Lung microvascular endothelial cell (primary cell): ENCODE measurements at regions not wholly inside any gene's neighbourhood (a gene's known extent, or its start where the extent isn't known, plus 50 kb on each side); places are given as distances from the start of the nearest gene placed in this dataset.
"Not testable (repeated sequence)": the region's sequence is repeated elsewhere in the genome, so short reads cannot be mapped to it uniquely, and the experiment has no call there.

ENCODE experiments used
- DNase-seq, 2 donors: peaks; one replicate each; pipeline versions ENCODE4 v3.0.0 to v3.0.0-alpha.2; 2010; ENCODE audit warnings: low read depth in 2 of 2

GRCh38 chr7:81232084-81232799, 313.4 kb upstream of the SEMA3C start:
- DNase-seq = no peak

- DNase-seq = no peak
Observed at GRCh38 chr7:81231301-81231838, 312.5 kb upstream of the SEMA3C start.

GRCh38 chr7:81226234-81226633, 307.4 kb upstream of the SEMA3C start:
- DNase-seq = no peak

GRCh38 chr7:81222692-81223091, 303.8 kb upstream of the SEMA3C start:
- not testable (repeated sequence) for DNase-seq

GRCh38 chr7:81221527-81222217, 302.8 kb upstream of the SEMA3C start:
- no peak for DNase-seq

- DNase-seq = no peak
Observed at GRCh38 chr7:81218480-81219106, 299.7 kb upstream of the SEMA3C start.

- DNase-seq = no peak
Observed at GRCh38 chr7:81213394-81213793, 294.5 kb upstream of the SEMA3C start.

GRCh38 chr7:81211934-81212320, 293.1 kb upstream of the SEMA3C start:
- no peak for DNase-seq

- DNase-seq = peak; percentile 5 to 54
Observed at GRCh38 chr7:81211204-81211933, 292.5 kb upstream of the SEMA3C start.

GRCh38 chr7:81210137-81211064, 291.6 kb upstream of the SEMA3C start:
- DNase-seq = no peak

- DNase-seq = no peak
Observed at GRCh38 chr7:81209059-81209458, 290.2 kb upstream of the SEMA3C start.

- no peak for DNase-seq
Observed at GRCh38 chr7:81207801-81208200, 288.9 kb upstream of the SEMA3C start.

GRCh38 chr7:81206667-81207360, 288.0 kb upstream of the SEMA3C start:
- DNase-seq = no peak

GRCh38 chr7:81206217-81206616, 287.4 kb upstream of the SEMA3C start:
- no peak for DNase-seq

GRCh38 chr7:81201188-81201587, 282.3 kb upstream of the SEMA3C start:
- DNase-seq = no peak

- no peak for DNase-seq
Observed at GRCh38 chr7:81198766-81199165, 279.9 kb upstream of the SEMA3C start.

GRCh38 chr7:81197266-81197665, 278.4 kb upstream of the SEMA3C start:
- no peak for DNase-seq

- DNase-seq = peak in 1 of 2 donors; percentile 59
Observed at GRCh38 chr7:81195033-81195432, 276.2 kb upstream of the SEMA3C start.

GRCh38 chr7:81190997-81191768, 272.3 kb upstream of the SEMA3C start:
- DNase-seq = peak in 1 of 2 donors; percentile 65
